NCI-H146 treated with DMSO at 0.1 percent for 48 hours (cell line): ENCODE measurements at regions not wholly inside any gene's neighbourhood (a gene's known extent, or its start where the extent isn't known, plus 50 kb on each side); places are given as distances from the start of the nearest gene placed in this dataset.
"Not testable (repeated sequence)": the region's sequence is repeated elsewhere in the genome, so short reads cannot be mapped to it uniquely, and the experiment has no call there.

Source experiments
- DNase-seq: peaks from one replicate; lab custom pipeline; 2025; ENCODE audit not compliant: unreplicated experiment; lab: John Stamatoyannopoulos, UW

DNA sequence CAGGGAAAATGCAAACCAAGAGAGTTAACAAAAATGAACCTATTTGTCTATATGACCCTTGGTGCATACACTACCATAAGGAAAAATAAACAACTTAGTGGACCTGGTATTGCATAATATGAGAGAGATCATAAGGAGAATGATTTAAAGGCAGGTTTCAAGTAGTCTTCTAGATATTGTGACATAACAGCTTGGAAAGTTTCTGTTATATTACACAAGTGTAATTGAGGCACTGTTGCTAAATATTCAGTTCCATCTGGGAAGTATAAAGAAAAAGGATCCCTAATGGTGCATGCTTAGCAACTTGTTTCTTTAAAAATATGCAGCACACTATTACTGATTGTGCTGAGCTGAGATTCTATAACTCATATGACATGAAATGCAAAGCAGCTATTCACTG lies 252.2 kb upstream of the SPHKAP start:
- no peak for DNase-seq

DNA sequence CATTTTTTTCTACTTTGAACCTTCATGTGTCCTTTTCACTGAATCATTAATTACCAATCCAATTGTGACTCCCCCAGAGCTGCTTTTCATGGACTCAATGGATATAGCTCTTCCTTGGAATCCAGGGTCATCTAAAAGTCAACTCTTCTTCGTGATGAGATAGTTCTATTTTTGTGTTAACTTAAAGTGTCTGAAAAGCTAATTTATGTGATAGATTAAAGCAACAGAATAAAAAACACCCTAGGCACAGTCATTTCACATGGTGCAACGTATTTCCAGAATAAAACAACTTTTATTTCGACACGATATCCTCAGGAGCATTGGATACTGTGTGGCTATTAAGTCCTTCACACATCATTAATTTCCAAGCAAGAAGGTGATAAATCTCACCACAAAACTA lies 250.6 kb upstream of the SPHKAP start:
- no peak for DNase-seq

DNA sequence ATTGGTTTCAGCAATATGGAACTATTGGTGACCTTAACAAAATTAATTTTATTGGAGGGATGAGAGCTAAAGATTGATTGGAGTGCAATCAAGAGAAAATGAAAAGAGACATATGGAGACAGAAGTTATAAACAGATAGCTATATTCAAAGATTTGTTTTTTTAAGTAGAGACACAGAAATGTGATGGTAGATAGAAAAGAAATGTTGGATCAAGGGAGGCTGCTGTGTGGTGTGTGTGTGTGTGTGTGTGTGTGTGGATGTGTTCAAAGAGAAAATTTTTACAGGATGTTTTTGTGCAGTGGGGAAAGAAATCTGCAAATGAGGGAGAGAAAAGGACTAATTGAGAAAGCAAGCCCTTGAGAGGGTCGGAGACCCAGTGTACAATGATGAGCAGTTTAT lies 249.5 kb upstream of the SPHKAP start:
- DNase-seq: no peak

DNA sequence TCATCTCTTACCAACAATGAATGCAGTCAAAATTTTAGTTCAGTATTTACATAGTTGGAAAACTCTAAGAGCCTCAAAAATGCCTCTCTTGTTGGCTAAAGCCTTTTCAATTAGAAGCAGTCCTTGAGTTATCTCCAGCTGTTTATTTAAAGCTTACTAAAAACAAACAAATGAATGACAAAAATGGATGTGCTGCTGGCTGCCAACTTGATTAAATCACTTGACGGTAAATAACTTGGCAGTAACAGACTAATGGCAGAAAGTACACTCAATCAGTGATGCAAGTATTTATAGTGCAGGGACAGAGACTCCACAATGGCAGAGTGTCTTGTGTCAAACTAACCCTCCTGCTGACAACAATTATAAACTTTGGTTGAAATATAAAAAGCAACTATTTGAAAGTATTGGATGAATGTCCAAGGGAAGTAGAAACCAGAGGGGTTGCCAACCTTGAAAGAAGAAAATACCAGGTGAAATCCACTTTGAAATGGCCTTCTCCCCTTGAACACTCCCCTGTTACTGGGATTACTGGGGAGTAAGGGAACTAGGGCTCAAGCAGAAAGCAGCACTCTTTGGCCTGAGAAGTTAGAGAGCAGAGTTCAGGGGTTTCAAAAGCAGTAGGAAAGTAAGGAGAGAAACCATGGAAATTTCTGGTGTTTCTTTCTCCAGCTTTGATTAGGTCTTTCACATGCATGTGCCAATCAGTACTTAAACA lies 245.2 kb upstream of the SPHKAP start:
- DNase-seq: no peak

DNA sequence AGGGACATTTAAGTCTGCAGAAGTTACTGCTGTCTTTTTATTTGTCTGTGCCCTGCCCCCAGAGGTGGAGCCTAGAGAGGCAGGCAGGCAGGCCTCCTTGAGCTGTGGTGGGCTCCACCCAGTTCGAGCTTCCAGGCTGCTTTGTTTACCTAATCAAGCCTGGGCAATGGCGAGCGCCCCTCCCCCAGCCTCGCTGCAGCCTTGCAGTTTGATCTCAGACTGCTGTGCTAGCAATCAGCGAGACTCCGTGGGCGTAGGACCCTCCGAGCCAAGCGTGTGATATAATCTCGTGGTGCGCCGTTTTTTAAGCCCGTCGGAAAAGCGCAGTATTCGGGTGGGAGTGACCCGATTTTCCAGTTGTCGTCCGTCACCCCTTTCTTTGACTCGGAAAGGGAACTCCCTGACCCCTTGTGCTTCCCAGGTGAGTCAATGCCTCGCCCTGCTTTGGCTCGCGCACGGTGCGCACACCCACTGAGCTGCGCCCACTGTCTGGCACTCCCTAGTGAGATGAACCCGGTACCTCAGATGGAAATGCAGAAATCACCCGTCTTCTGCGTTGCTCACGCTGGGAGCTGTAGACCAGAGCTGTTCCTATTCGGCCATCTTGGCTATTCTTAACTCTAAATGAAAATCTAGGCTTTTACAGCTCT lies 244.0 kb upstream of the SPHKAP start:
- not testable (repeated sequence) for DNase-seq

- DNase-seq: no peak
Measured at GRCh38 chr2:228417956-228418355, 236.5 kb upstream of the SPHKAP start.

GRCh38 chr2:228417526-228417925 lies 236.0 kb upstream of the SPHKAP start:
- no peak for DNase-seq

GRCh38 chr2:228410061-228410460 lies 228.6 kb upstream of the SPHKAP start:
- no peak for DNase-seq

- no peak for DNase-seq
Measured at GRCh38 chr2:228409493-228409892, 228.0 kb upstream of the SPHKAP start.

- DNase-seq: no peak
Measured at GRCh38 chr2:228408529-228409227, 227.2 kb upstream of the SPHKAP start.

GRCh38 chr2:228407821-228408220 lies 226.3 kb upstream of the SPHKAP start:
- DNase-seq: no peak

GRCh38 chr2:228401065-228401912 lies 219.8 kb upstream of the SPHKAP start:
- DNase-seq: no peak

DNA sequence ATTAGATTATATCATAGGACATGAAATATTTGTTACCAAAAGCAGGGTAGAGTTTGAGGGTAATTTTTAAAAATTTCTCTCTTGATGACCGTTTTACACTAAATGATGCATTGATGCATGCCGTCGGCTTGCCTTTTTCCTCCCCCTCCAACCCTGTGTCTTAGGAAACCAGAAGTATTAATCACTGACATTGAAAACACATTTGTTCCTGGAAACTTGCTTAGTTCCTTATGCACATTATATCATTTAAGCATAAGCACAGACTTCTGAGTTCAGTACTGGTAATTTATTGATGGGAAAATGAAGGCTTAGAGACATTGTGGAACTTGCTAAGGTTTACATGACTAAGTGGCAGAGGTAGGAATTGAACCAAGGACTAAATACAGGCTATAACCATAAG lies 206.3 kb upstream of the SPHKAP start:
- no peak for DNase-seq

- no peak for DNase-seq
Measured at GRCh38 chr2:228378696-228379425, 197.4 kb upstream of the SPHKAP start.

DNA sequence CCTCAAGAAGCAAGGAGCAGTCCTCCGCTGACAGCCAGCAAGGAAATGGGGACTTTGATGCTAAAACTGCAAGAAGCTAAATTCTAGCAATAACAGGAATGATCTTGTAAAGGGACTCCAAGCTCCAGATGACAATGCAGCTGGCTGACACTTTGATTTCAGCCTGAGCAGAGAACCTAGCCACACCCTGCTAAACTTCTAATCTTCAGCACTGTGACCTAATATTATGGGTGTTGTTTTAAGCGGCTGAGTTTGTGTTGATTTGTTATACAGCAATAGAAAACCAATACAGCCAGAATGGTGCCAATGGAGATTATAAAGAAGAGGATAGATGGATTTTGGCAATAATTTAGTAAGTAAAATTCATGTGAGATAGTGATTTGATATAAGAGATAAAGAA lies 196.7 kb upstream of the SPHKAP start:
- DNase-seq: no peak

DNA sequence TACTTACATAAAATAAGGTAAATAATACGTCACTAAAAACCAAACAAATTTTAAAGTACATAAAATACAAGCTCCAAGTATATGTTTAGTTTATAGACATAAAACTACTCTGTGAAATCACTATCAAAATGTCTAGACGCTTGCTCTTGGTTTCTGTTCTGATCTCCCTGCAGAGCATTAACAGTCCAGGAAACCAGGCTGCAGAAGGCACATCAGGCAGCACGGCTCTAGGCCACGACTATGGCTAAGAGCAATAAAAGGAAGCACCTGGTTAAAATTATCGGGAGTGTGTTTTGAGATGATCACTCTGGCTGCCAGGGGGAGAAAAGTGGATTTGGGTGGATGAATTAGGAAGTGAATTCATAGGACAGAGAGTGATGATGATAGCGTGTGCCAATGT lies 196.0 kb upstream of the SPHKAP start:
- no peak for DNase-seq

- no peak for DNase-seq
Measured at GRCh38 chr2:228374741-228375140, 193.3 kb upstream of the SPHKAP start.

- no peak for DNase-seq
Measured at GRCh38 chr2:228373191-228373590, 191.7 kb upstream of the SPHKAP start.

DNA sequence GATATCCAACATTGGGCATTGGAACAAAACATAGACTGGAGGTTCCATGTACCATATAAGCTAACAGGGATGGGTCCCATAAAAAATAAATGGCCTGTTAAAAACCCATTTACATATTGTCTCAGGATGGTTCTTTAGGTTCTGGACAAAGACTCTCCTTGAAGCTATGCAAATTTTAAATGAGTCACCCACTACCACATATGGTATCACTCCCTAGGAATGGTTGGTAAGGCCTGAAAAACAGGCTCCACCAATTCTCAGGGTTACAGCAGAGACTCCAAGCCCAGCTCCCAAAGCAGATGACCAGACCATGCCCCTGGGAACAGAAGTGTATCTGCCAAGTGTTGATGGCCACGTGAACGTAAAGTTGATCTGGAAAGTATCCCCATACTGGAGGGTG lies 190.7 kb upstream of the SPHKAP start:
- no peak for DNase-seq

- no peak for DNase-seq
Measured at GRCh38 chr2:228369400-228370031, 188.0 kb upstream of the SPHKAP start.
